Osteocyte (in vitro differentiated cells): ENCODE measurements at regions not wholly inside any gene's neighbourhood (a gene's known extent, or its start where the extent isn't known, plus 50 kb on each side); places are given as distances from the start of the nearest gene placed in this dataset.
"Not testable (repeated sequence)": the region's sequence is repeated elsewhere in the genome, so short reads cannot be mapped to it uniquely, and the experiment has no call there.

Experiments
- DNase-seq: peaks from one replicate; pipeline ENCODE4 v3.0.0; 2021; ENCODE audit warnings: mixed read lengths; ENCODE audit not compliant: unreplicated experiment; ENCODE audit errors: extremely low spot score
- H3K27ac Mint-ChIP-seq: one replicate; pipeline ENCODE4 v1.8.0; 2021; ENCODE audit warnings: mild to moderate bottlenecking, mixed read lengths; ENCODE audit not compliant: unreplicated experiment
- H3K27me3 Mint-ChIP-seq: one replicate; pipeline ENCODE4 v1.8.0; 2021; ENCODE audit warnings: mixed read lengths; ENCODE audit not compliant: unreplicated experiment
- H3K36me3 Mint-ChIP-seq: one replicate; pipeline ENCODE4 v1.8.0; 2021; ENCODE audit warnings: mixed read lengths; ENCODE audit not compliant: unreplicated experiment
- H3K4me1 Mint-ChIP-seq: one replicate; pipeline ENCODE4 v1.8.0; 2021; ENCODE audit warnings: mixed read lengths; ENCODE audit not compliant: unreplicated experiment
- H3K4me3 Mint-ChIP-seq: one replicate; pipeline ENCODE4 v1.8.0; 2021; ENCODE audit warnings: mild to moderate bottlenecking, moderate library complexity, mixed read lengths; ENCODE audit not compliant: unreplicated experiment
- H3K9me3 Mint-ChIP-seq: one replicate; pipeline ENCODE4 v1.8.0; 2021; ENCODE audit warnings: mixed read lengths; ENCODE audit not compliant: unreplicated experiment
- CTCF ChIP-seq: fragments of 200-600 bp; sonication (generic); IDR thresholded peaks from 2 replicates; pipeline ENCODE4 v1.5.0; 2021; ENCODE audit warnings: antibody characterized with exemption, mild to moderate bottlenecking, moderate library complexity

GRCh38 chr5:125897089-125897488 is 526.1 kb upstream of the GRAMD2B start:
- TF ChIP-seq CTCF: no peak
- no peak for DNase-seq
- peaks cover 3% of the 10 kb centered on the region for H3K9me3 Mint-ChIP-seq
- no peaks in the 10 kb centered on the region for H3K27me3 Mint-ChIP-seq
- H3K4me1 Mint-ChIP-seq: peaks cover 11% of the 10 kb centered on the region
- no peaks in the 10 kb centered on the region for H3K36me3 Mint-ChIP-seq
- H3K4me3 Mint-ChIP-seq: no peak overlapping the region
- H3K27ac Mint-ChIP-seq: no peak overlapping the region

GRCh38 chr5:125898851-125899405 is 524.3 kb upstream of the GRAMD2B start:
- H3K27ac Mint-ChIP-seq: no peak overlapping the region
- no peaks in the 10 kb centered on the region for H3K9me3 Mint-ChIP-seq
- no peak overlapping the region for H3K4me3 Mint-ChIP-seq
- H3K4me1 Mint-ChIP-seq: peaks cover 11% of the 10 kb centered on the region
- TF ChIP-seq CTCF: no peak
- no peaks in the 10 kb centered on the region for H3K27me3 Mint-ChIP-seq
- DNase-seq: no peak
- no peaks in the 10 kb centered on the region for H3K36me3 Mint-ChIP-seq

- TF ChIP-seq CTCF: no peak
- H3K36me3 Mint-ChIP-seq: peaks cover 25% of the 10 kb centered on the region
- H3K9me3 Mint-ChIP-seq: peaks cover 47% of the 10 kb centered on the region
- no peak for DNase-seq
- peaks cover 9% of the 10 kb centered on the region for H3K27me3 Mint-ChIP-seq
- H3K27ac Mint-ChIP-seq: no peak overlapping the region
- no peaks in the 10 kb centered on the region for H3K4me1 Mint-ChIP-seq
- H3K4me3 Mint-ChIP-seq: no peak overlapping the region
Measured at GRCh38 chr5:125912028-125912427, 511.2 kb upstream of the GRAMD2B start.

GRCh38 chr5:125913200-125913599 is 510.0 kb upstream of the GRAMD2B start:
- Mint-ChIP-seq H3K27ac (no peak overlapping the region), H3K27me3 (peaks cover 11% of the 10 kb centered on the region), H3K4me3 (no peak overlapping the region), H3K36me3 (peaks cover 19% of the 10 kb centered on the region), H3K9me3 (peaks cover 38% of the 10 kb centered on the region), H3K4me1 (no peaks in the 10 kb centered on the region)
- no peak for TF ChIP-seq CTCF
- DNase-seq: no peak

GRCh38 chr5:125914471-125914870 is 508.7 kb upstream of the GRAMD2B start:
- Mint-ChIP-seq H3K27me3 (peaks cover 11% of the 10 kb centered on the region), H3K4me1 (no peaks in the 10 kb centered on the region), H3K9me3 (peaks cover 28% of the 10 kb centered on the region), H3K27ac (no peak overlapping the region), H3K4me3 (no peak overlapping the region), H3K36me3 (peaks cover 12% of the 10 kb centered on the region)
- no peak for DNase-seq
- no peak for TF ChIP-seq CTCF

GRCh38 chr5:125923958-125924357 is 499.3 kb upstream of the GRAMD2B start:
- H3K36me3 Mint-ChIP-seq, DNase-seq, H3K9me3 Mint-ChIP-seq, H3K27ac Mint-ChIP-seq, H3K4me1 Mint-ChIP-seq, H3K27me3 Mint-ChIP-seq, H3K4me3 Mint-ChIP-seq: not testable (repeated sequence)
